DLD1 (cell line): ENCODE measurements at regions not wholly inside any gene's neighbourhood (a gene's known extent, or its start where the extent isn't known, plus 50 kb on each side); places are given as distances from the start of the nearest gene placed in this dataset.
"Not testable (repeated sequence)": the region's sequence is repeated elsewhere in the genome, so short reads cannot be mapped to it uniquely, and the experiment has no call there.

Experiments used
- in situ Hi-C: cut with HindIII; loops from 2 replicates; pipeline ENCODE4 v1.10.0; 2017; ENCODE audit warnings: low sequenced_read_pairs

DNA sequence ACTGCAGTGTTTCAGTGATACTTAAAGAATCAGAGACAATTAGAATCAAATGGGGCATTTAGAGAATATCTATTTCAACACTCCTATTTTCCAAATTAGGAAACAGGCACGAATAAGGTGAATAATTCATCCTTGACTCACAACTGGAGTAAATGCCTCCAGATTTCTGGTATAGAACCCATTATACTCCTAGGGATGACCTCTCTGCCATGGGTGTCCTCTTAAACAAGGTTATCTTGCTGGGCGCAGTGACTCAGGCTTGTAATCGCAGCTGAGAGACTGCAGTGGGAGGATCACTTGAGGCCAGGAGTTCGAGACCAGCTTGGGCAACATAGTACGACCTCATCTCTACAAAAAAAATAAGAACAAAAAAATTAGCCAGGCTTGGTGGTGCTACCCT lies 139.8 kb upstream of the ELAC2 start:
- in situ Hi-C loops = no loop called here

DNA sequence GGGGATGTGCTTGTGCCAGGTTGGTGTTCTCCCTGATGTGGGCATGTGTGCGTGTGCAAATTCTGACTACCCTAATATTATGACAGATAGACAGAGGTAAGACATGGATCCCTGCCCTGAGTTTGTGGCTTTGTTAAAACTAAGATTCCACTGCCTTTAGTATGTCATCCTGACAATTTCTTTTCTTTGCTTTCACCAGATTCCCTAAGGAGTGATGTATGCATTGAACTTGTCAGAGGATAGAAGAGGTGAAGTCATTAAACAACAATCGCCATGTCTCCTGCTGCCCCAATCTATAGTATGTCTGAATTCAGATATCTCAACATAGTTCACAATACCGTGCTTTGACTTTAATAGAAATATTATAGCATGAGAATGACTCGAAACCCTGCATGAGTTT lies 137.1 kb upstream of the ELAC2 start:
- in situ Hi-C loops = no loop called here

DNA sequence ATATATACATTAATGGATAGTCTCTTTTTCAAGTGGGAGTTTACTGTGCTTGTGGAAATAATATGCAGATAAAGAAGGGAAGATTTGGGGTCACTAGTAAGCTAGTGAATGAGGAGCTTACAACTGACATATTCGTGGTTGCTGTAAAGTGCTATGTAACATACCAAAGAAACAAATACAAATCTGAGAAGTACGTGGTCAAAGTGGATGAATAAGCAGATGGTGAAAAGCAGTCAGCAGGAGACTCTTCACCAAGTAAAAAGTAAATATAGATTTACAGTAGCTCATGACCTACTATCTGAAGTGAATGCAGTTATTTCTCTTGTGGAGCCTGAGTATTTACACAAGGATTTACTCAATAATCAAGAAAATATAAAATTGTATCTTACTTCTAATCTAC lies 136.6 kb upstream of the ELAC2 start:
- in situ Hi-C loops = no loop called here

DNA sequence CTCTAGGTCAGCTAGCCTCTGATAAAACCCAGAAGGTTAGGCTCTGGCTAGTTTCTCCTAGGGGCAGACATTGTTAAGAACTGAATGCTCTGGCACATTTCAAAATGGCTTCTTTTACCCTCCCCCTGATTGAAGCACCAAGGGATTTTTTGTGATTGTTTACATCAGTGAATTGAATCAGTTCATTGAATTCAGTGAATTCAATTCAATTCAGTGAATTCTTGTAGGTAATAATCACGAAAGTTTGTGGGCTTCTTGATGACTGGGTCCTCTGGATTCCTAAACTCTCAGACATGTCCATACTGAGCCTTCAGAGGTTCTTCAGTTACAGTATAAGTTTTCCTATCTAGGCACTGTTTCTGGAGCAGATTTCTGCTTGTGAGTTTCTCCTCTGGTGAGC lies 135.2 kb upstream of the ELAC2 start:
- in situ Hi-C loops = no loop called here

DNA sequence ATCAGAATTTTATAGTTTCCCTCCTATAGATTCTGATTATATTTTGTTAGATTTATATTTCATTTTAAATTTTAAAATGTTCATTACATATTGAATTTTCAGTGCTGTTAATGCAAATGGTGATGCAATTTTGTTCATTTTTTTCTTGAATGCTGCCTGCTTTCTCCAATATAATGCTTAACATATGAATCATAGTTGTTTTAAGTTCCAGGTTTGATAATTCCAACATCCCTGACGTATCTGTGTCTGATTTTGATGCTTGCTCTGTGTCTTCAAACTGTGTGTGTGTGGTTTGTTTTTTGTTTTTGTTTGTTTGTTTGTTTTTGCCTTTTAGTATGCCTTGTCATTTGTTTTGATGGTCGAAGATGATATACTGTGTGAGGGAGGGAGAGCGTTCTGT lies 134.7 kb upstream of the ELAC2 start:
- in situ Hi-C loops = no loop called here

DNA sequence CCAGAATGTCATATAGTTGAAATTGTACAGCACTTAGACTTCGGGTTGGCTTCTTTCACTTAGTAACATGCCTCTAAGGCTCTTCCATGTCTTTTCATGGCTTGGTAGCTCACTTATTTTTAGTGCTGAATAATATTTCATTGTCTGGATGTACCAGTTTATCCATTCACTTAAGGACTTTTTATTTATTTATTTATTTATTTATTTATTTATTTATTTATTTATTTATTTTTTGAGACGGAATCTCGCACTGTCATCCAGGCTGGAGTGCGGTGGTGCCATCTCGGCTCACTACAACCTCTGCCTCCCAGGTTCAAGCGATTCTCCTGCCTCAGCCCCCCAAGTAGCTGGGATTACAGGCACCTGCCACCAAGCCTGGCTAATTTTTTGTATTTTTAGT lies 132.9 kb upstream of the ELAC2 start:
- in situ Hi-C loops = not testable (repeated sequence)

DNA sequence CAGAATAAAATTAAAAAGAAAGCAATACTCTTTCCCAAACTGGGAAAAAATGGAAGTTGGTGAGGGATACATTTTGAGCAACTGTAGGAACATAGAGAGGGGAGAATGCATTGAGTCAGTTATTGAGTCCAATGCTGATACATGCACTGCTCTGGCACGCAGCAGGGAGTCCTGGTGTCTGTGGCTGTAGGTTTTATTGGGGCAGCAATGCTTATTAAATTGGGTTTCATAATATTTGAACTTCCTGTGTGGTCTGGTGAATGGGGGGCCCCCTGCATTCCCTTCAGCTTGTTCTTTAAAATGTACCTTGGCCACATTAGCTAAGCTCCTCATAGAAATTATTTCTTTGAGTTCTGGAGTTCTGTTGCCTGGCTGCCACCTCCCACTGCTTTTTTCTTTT lies 125.2 kb upstream of the ELAC2 start:
- in situ Hi-C loops = no loop called here

DNA sequence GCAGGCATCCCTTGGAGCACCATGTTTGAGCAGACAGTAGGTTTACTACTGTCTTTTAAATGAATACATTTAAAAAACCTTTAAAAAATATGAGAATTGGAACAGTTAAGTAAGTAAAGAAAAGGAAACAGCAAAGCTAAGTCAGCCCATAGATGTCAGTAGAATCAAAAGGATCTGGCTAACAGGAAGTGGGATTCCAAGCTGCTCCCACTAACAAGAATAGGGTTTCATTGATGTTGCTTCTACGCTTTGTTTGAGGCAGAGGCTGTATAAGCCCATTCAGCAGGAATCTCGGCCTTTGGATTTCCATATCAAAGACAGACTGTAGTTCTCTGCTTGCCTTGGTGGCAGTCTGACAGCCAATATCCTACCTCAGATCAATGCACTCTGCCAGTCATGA lies 122.9 kb upstream of the ELAC2 start:
- in situ Hi-C loops = no loop called here

DNA sequence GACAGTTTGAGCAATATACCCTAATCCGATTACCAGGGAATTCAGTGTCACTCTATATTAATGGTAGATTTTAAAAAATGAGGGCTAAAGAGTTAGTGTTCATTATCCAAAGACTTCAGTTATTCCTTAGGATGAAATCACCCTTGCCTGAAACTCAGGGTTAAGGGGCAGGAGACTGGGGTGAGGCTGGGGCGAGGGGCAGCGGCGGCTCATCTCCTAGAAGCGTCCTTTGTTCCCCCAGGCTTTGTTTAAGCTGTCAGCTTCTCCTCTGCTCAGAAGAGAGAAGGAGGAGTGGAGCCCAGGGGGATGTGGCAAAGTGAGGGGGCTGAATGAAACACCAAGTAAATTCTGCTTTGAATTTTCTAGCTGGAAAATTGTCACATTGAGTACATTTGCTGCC lies 117.7 kb upstream of the ELAC2 start:
- in situ Hi-C loops = no loop called here

DNA sequence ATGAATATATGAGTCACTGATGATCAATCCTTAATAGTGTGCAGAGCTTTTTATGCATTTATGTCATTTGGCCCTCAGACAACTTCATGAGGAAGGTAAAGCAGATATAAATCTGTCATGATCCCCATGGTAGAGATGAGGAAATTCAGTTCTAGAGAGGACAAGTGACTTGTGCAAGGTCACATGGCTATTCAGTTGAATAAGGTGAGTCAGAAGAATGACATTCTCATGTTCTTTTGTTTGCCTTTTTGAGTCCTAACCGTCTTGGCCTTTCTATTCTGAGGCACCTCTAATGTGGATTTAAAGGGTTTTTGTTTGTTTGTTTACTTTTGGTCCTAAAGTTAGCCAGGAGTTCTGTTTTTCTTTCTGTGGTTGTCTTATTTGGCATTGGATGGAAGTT lies 116.2 kb upstream of the ELAC2 start:
- in situ Hi-C loops = no loop called here

DNA sequence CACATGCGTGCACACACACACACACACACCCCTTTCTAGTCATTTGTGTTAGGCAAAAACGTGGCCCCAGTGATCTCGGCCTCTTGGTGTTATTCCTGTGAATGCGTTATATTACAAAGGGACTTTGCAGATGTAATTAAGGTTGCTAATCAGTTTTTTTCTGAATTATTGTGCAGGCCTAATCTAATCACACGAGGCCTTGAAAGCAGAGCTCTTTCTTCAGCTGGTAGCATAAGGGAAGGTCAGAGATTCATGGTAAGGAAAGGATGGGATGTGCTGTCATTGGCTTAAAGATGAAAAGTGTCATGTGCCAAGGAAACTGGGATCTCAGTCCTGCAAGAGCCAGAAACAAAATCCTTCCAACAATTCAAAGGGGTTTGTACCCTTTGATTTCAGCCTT lies 113.4 kb upstream of the ELAC2 start:
- in situ Hi-C loops = no loop called here

DNA sequence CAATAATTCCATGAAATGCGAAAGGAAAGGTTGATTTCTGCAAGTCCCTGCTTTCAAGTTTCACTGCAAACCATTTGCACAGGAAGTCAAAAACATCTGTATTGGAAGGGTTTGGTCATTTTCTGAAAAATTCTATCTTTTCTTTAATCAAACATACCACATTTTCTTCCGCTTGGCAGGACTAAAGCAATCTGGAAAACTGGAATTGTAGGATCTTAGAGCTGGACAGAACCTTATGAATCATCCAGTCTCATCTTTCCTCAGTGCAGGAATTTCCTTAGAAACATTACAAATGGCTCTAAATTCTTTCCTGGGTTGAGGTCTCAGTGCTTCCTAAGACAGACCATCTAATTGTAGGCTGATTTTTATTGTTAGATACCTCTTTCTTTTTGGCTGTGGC lies 111.5 kb upstream of the ELAC2 start:
- in situ Hi-C loops = no loop called here

DNA sequence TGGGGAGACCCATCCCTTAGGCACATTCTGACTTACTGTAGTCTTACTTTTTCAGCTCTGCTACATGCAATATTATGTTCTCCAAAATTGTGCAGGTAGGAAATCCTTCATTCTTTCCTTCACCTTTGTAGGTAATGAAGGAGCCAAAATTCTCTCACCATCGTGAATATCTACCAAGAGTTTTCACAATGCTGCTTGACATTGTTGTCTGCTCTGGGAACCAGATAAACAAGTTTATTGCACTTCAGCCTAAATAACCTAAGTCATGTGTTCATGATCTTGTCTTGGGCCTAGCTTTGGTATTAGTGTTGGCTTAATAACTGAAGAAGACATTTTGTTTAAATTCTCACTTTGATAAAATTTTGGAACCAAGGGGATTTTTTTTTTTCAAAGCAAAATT lies 110.8 kb upstream of the ELAC2 start:
- in situ Hi-C loops = no loop called here

DNA sequence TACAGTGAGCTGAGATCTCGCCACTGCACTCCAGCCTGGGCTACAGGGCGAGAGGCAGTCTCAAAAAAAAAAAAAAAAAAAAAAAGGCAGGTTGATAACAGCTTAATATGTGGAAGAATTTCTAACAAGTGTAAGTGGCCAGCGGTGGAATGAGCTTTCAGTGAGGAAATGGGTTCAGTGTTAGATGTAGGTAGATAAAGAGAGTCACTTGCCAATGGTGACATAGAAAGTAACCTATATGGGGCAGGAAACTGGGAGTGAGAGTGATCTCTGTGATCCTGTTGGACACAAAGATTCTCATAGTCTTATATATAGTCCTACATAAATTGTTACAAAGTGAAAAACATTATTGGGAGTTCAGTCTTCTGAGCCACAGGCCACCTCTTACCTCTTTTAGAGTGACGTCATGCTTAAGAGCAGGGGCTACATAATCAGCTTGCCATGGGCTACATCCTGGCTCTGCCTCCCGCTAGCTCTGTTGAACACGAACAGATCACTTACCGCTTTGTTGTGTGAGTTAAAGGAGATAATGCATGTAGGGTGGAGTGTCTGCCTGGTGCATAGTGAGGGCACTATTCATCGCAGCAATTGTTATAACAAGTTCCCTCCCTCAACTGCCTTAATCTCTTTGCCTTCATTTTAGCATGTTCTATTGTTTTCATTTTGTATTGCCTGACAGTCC lies 110.2 kb upstream of the ELAC2 start:
- in situ Hi-C loops = no loop called here

DNA sequence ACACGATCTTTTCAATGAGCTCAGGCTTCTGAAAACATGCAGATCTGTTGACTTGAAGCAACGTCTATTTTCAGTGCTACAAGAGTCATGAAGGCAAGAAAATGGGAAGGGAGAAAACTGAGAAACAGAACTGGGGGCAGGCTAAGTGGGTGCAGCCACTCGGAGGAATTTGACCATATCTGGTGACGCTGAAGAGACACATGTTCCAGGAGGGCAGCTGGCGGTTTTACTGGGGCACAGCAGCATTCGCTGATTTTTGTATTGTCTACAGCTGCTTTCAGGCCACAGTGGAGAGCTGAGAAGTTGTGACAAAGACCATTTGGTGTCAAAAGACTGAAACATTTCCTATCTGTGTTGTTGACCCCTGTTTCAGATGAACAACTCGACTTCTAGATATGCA lies 103.0 kb upstream of the ELAC2 start:
- in situ Hi-C loops = no loop called here

DNA sequence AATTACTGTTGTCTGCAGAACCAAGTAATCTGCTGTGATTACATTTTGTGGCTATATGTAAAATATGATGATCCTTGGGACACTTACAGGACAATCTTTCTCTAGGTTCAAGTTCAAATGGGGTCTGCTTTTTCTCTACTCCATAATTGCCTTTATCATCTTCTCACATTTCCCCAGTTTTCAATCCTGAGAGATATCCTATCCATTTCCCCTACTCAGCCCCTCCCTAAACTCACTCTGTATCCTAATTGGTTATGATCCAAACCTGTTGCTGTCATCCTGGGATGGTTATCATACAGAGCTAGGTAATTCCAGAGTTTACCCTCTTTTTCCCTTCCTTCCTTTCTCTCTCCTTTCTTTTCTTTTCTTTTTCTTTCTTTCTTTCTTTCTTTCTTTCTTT lies 100.5 kb upstream of the ELAC2 start:
- in situ Hi-C loops = no loop called here

DNA sequence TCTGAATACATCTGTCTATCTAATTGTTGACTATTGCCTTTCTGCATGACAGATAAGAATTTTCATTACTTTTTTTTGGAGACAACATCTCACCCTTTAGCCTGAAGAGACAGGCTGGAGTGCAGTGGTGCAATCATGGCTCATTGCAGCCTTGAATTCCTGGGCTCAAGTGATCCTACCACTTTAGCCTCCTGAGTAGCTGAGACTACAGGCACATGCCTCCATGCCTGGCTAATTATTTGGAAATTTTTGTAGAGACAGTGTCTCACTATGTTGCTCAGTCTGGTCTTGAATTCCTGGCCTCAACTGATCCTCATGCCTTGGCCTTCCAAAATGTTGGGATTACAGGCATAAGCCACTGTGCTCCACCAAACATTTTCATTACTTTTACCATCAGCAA lies 99.8 kb upstream of the ELAC2 start:
- in situ Hi-C loops = no loop called here

DNA sequence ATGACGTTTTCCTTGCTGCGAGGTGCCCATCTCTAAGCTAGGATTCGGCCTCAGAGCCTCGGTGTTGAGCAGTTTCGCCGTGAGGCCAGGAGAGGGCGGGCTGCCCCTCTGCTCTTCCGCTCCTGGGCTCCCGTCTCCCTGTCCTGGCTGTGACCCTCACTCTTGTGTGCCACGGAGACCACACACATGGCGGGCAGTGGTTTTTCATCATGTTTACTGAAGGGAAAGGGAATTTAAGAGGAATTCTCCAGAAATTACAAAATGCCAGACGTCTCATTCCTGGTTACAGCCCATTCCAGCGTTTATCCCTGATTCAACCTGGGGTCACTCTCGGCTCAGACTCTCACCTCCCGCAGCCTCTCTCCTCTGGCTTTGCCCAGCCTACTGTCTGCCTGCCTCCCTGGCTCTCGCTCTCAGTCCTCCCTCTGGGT lies 96.8 kb upstream of the ELAC2 start:
- in situ Hi-C loops = no loop called here

DNA sequence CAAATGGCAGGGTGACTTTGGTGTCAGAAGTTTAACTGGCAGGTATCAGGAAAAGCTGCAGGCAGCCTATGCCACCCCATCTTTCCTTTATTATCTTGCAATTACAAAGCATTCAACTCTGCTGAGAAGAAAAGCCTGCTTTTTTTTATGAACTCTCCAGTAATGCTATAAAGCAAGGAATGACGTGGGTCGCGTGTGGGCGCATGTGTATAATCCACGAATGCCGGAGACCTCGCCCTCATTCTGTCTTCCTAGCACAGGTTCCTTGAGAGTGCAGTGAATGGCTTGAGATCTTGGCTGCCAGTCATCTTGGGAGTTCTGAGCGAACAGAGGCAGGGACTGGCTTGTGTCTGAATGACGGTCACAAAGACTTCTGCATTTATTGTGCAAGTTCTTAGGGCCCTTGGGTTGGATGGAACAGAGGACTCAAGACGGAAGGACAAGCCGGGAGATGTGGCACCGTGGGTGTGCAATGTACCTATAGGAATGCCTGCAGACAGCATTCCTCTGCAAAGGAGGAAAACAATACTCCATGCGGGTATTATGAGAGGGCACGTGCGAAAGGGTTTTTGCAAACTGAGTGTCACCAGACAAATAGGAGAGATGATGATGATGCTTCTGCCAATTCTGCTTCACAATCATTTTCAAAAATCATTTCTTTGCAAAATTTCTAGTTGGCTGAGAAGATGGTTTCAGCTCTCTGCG lies 96.1 kb upstream of the ELAC2 start:
- in situ Hi-C loops = no loop called here

DNA sequence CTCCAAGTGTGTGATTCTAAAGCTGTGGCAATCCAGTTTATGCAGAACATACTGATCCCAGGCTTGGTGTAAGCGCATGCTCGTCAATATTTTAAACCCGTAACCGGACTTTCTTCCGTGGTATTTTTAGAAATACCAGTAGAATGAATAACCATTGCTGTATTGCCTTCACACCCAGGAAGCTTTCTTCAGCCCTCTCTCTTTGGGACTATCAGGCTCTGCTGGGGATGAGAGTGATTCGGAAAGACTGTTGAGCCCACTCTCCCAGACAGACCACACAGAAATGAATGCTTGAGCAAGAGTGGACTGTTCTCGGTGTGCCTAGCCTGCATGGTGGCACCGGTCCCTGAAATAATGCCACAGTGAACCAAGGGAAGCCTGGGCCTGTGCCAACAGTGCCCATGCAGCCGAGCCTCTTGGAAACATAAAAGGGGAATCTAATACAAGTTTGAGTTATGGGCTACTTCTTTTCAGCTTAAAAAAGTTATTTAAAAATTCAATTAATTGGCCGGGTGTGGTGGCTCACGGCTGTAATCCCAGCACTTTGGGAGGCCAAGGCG lies 89.9 kb upstream of the ELAC2 start:
- in situ Hi-C loops = no loop called here

DNA sequence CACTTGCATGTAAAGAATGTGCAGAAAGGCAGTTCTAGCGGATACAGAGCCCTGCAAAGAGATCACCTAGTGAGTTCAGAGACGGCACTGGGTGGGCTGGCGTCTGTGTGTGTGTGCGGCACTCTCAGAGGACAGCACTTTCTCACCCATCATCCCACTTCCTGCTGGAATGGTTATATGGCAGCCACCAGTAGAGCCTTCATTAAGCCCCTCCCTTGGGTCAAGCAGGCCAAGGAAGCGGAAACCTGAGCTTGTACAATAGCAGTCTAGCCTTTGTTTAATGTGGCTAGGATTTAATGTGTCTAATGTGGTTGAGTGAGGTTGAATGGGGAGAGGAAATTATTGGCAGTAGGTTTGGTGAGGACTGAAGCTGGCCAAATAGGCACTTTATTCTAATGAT lies 88.3 kb upstream of the ELAC2 start:
- in situ Hi-C loops = no loop called here

DNA sequence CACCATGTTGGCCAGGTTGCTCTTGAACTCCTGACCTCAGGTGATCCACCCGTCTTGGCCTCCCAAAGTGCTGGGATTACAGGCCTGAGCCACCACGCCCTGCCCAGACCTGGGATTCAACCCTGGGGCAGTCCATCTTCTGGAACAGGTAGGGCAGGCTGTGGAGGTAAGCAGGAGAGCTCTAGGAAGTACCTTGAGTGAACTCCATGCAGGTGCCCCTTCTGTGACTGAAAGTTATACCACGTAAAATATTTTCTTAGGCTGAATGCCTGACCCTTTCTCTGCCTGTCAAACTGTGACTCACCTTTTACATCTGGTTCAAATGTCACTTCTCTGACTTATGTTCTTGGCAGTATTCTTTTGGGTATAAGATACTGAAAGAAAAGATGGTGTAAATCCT lies 86.7 kb upstream of the ELAC2 start:
- in situ Hi-C loops = no loop called here

DNA sequence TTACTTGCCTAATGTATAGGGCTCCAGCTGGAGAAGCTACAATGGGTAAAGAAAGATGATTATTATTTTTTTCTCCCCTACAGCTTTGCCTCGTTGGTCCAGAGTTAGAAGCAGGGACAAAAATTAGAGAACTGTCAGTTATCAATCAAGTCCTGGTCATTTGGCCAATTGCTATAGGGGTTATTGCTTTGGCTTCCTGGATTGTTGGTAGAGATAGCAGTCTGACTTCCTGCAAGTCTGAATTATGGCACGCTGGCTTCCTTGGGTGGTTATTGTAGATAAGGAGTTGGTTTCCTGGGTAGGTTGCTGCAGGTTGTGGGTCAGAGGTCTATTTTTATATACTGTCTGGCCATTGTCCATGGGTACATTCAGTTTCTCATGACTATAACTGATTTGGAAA lies 84.7 kb upstream of the ELAC2 start:
- in situ Hi-C loops = no loop called here
